ENCODE measurements at regions not wholly inside any gene's neighbourhood (a gene's known extent, or its start where the extent isn't known, plus 50 kb on each side); places are given as distances from the start of the nearest gene placed in this dataset.

- Histone ChIP-seq H3K4me1 (ENCODE audit: low read length) (no peaks in the 10 kb centered on the region), H4K20me1 (ENCODE audit: insufficient read depth, low read length) (no peaks in the 10 kb centered on the region), H3K4me3 (ENCODE audit: low read length) (no peak overlapping the region), H3K9me2 (replicated peaks; ENCODE audit: insufficient read depth, low read length) (no peaks in the 10 kb centered on the region), H3F3A (ENCODE audit: insufficient read depth, low read length) (no peaks in the 10 kb centered on the region), H3K27me3 (replicated peaks; ENCODE audit: insufficient read depth, low read length) (no peaks in the 10 kb centered on the region), H3K4me2 (ENCODE audit: low read depth, low read length) (no peak overlapping the region), H3K79me2 (ENCODE audit: low read length) (no peaks in the 10 kb centered on the region), H3K9me3 (replicated peaks; ENCODE audit: insufficient read depth, low read length) (no peaks in the 10 kb centered on the region), H3K27ac (ENCODE audit: low read length) (no peak overlapping the region), H2AFZ (ENCODE audit: low read length) (no peak overlapping the region), H3K36me3 (replicated peaks; ENCODE audit: insufficient read depth, low read length) (no peaks in the 10 kb centered on the region), H3K9ac (ENCODE audit: low read length) (no peak overlapping the region)
- no peak for DNase-seq
- TF ChIP-seq EZH2phosphoT487 (IDR thresholded peaks at IDR 0.05; ENCODE audit: low read length): no peak
- TF ChIP-seq, protein P1, sequence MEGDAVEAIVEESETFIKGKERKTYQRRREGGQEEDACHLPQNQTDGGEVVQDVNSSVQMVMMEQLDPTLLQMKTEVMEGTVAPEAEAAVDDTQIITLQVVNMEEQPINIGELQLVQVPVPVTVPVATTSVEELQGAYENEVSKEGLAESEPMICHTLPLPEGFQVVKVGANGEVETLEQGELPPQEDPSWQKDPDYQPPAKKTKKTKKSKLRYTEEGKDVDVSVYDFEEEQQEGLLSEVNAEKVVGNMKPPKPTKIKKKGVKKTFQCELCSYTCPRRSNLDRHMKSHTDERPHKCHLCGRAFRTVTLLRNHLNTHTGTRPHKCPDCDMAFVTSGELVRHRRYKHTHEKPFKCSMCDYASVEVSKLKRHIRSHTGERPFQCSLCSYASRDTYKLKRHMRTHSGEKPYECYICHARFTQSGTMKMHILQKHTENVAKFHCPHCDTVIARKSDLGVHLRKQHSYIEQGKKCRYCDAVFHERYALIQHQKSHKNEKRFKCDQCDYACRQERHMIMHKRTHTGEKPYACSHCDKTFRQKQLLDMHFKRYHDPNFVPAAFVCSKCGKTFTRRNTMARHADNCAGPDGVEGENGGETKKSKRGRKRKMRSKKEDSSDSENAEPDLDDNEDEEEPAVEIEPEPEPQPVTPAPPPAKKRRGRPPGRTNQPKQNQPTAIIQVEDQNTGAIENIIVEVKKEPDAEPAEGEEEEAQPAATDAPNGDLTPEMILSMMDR (IDR thresholded peaks at IDR 0.05; ENCODE audit: low read length): no peak
- no peak for TF ChIP-seq EZH2 (optimal IDR thresholded peaks at IDR 0.05; ENCODE audit: low read depth, low read length)
Observed at GRCh38 chr6:71584712-71585436, 296.3 kb downstream of the OGFRL1 start.

DNA sequence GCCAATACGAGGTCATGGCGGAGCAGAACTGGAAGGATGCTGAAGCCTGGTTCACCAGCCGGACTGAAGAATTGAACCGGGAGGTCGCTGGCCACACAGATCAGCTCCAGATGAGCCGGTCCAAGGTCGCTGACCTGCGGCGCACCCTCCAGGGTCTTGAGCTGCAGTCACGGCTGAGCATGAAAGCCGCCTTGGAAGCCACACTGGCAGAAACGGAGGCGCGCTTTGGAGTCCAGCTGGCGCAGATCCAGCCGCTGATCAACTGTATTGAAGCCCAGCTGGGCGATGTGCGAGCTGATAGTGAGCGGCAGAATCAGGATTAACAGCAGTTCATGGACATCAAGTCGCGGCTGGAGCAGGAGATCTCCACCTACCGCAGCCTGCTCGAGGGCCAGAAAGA, 296.9 kb downstream of the OGFRL1 start:
- Histone ChIP-seq H3K36me3 (replicated peaks; ENCODE audit: insufficient read depth, low read length) (no peaks in the 10 kb centered on the region), H3K4me1 (ENCODE audit: low read length) (no peaks in the 10 kb centered on the region), H3K4me3 (ENCODE audit: low read length) (no peak overlapping the region), H3K9me2 (replicated peaks; ENCODE audit: insufficient read depth, low read length) (no peaks in the 10 kb centered on the region), H3K4me2 (ENCODE audit: low read depth, low read length) (no peak overlapping the region), H4K20me1 (ENCODE audit: insufficient read depth, low read length) (no peaks in the 10 kb centered on the region), H2AFZ (ENCODE audit: low read length) (no peak overlapping the region), H3K9me3 (replicated peaks; ENCODE audit: insufficient read depth, low read length) (no peaks in the 10 kb centered on the region), H3K79me2 (ENCODE audit: low read length) (no peaks in the 10 kb centered on the region), H3K9ac (ENCODE audit: low read length) (no peak overlapping the region), H3K27ac (ENCODE audit: low read length) (no peak overlapping the region), H3F3A (ENCODE audit: insufficient read depth, low read length) (no peaks in the 10 kb centered on the region), H3K27me3 (replicated peaks; ENCODE audit: insufficient read depth, low read length) (no peaks in the 10 kb centered on the region)
- TF ChIP-seq EZH2 (optimal IDR thresholded peaks at IDR 0.05; ENCODE audit: low read depth, low read length) (no peak), EZH2phosphoT487 (IDR thresholded peaks at IDR 0.05; ENCODE audit: low read length) (no peak)
- TF ChIP-seq, protein P1 (IDR thresholded peaks at IDR 0.05; ENCODE audit: low read length): no peak
- no peak for DNase-seq

DNA sequence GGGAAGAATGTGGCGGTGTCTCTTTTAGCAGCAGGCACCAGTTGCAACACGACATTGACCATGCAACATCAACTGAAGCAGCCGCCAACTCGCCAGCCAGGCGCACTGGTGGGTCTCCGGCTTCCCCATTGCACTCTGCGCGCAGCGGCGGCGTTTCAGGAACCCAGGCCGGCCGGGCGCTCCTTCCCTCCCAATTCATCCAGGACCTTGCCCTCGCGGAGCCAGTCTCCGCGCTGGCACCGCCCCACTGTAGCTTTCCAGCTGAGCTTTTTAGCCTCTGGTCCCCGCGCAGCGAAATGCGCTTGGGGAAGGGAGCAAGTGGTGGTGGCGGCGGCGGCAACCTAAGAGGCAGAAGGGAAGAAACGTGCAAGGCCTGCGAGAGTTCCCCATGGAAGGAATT, 297.9 kb upstream of the RIMS1 start:
- DNase-seq: no peak
- H2AFZ ChIP-seq (ENCODE audit: low read length): no peak overlapping the region
- TF ChIP-seq, protein P1 (IDR thresholded peaks at IDR 0.05; ENCODE audit: low read length): no peak

More for the DNA sequence above, 297.9 kb upstream of the RIMS1 start:
- no peaks in the 10 kb centered on the region for H3K4me1 ChIP-seq (ENCODE audit: low read length)
- no peaks in the 10 kb centered on the region for H3F3A ChIP-seq (ENCODE audit: insufficient read depth, low read length)
- no peaks in the 10 kb centered on the region for H3K9me2 ChIP-seq (replicated peaks; ENCODE audit: insufficient read depth, low read length)
- no peak overlapping the region for H3K4me3 ChIP-seq (ENCODE audit: low read length)
- no peaks in the 10 kb centered on the region for H3K9me3 ChIP-seq (replicated peaks; ENCODE audit: insufficient read depth, low read length)
- H3K27ac ChIP-seq (ENCODE audit: low read length): no peak overlapping the region
- H3K4me2 ChIP-seq (ENCODE audit: low read depth, low read length): no peak overlapping the region
- H3K9ac ChIP-seq (ENCODE audit: low read length): no peak overlapping the region
- no peaks in the 10 kb centered on the region for H3K79me2 ChIP-seq (ENCODE audit: low read length)
- H4K20me1 ChIP-seq (ENCODE audit: insufficient read depth, low read length): no peaks in the 10 kb centered on the region
- no peaks in the 10 kb centered on the region for H3K27me3 ChIP-seq (replicated peaks; ENCODE audit: insufficient read depth, low read length)
- no peaks in the 10 kb centered on the region for H3K36me3 ChIP-seq (replicated peaks; ENCODE audit: insufficient read depth, low read length)

Measured in MM.1S (cell line).